IMR-90 (cell line): ENCODE measurements at regions not wholly inside any gene's neighbourhood (a gene's known extent, or its start where the extent isn't known, plus 50 kb on each side); places are given as distances from the start of the nearest gene placed in this dataset.

Experiments used
- ATAC-seq: fragments of 200-7000 bp; cut with Tn5 transposase; 2 replicates; pipeline ENCODE4 v1.9.1; 2020; ENCODE audit warnings: low read depth, mild to moderate bottlenecking, moderate library complexity
- BruUV-seq: library from RNA; stranded (reverse); fragments of 400-500 nt; replicated peaks from 2 replicates; lab custom pipeline; 2021; lab: Mats Ljungman, UMichigan
- CTCF ChIA-PET: fragments of 300-600 bp; formaldehyde crosslinking; extraction: SDS; loops from one replicate; lab custom pipeline; 2021; ENCODE audit warnings: antibody characterized with exemption; lab: Yijun Ruan, JAX
- POLR2A ChIA-PET: fragments of 300-600 bp; sonication (Branson Sonifier 250); formaldehyde crosslinking; loops from one replicate; lab custom pipeline; 2022; ENCODE audit warnings: antibody characterized with exemption; ENCODE audit not compliant: unreplicated experiment; lab: Charles Lee
- DNase-seq: peaks from one replicate; pipeline ENCODE4 v3.0.0; 2013
- H2AFZ ChIP-seq: replicated peaks from 2 replicates; pipeline ENCODE3; 2013; ENCODE audit warnings: low read length, mild to moderate bottlenecking; ENCODE audit not compliant: poor library complexity
- H2AK5ac ChIP-seq: 2 replicates; pipeline ENCODE4 v1.6.1; 2013; ENCODE audit warnings: low read depth, low read length, inconsistent platforms
- H2AK9ac ChIP-seq: replicated peaks from 2 replicates; pipeline ENCODE3; 2013; ENCODE audit warnings: mild to moderate bottlenecking, low read depth, low read length, moderate library complexity; ENCODE audit not compliant: poor library complexity
- H2BK120ac ChIP-seq: 2 replicates; pipeline ENCODE4 v1.6.1; 2013; ENCODE audit warnings: low read depth, low read length, inconsistent platforms
- H2BK15ac ChIP-seq: 3 replicates; pipeline ENCODE4 v1.6.1; 2013; ENCODE audit warnings: low read depth, low read length, inconsistent platforms
- H2BK20ac ChIP-seq: 2 replicates; pipeline ENCODE4 v1.6.1; 2013; ENCODE audit warnings: low read depth, mild to moderate bottlenecking, inconsistent platforms, low read length, moderate library complexity
- H2BK5ac ChIP-seq: 2 replicates; pipeline ENCODE4 v1.6.1; 2013; ENCODE audit warnings: mild to moderate bottlenecking, low read depth, low read length, inconsistent platforms; ENCODE audit not compliant: poor library complexity, severe bottlenecking
- H3K14ac ChIP-seq: replicated peaks from 2 replicates; pipeline ENCODE4 v1.6.1; 2013; ENCODE audit warnings: low read depth, low read length, inconsistent platforms
- H3K18ac ChIP-seq: 2 replicates; pipeline ENCODE4 v1.6.1; 2013; ENCODE audit warnings: low read depth, low read length, control low read depth
- H3K23ac ChIP-seq: 2 replicates; pipeline ENCODE4 v1.6.1; 2013; ENCODE audit warnings: low read depth, low read length, inconsistent platforms
- H3K27ac ChIP-seq: 2 replicates; pipeline ENCODE4 v1.5.1; 2013; ENCODE audit warnings: mild to moderate bottlenecking, control low read depth, low read length; ENCODE audit not compliant: insufficient read depth
- H3K27me3 ChIP-seq: 2 replicates; pipeline ENCODE4 v1.6.1; 2013; ENCODE audit warnings: low read length; ENCODE audit not compliant: control insufficient read depth, insufficient read depth
- H3K36me3 ChIP-seq: 2 replicates; pipeline ENCODE4 v1.6.1; 2013; ENCODE audit warnings: low read length, mixed read lengths; ENCODE audit not compliant: control insufficient read depth, insufficient read depth
- H3K4ac ChIP-seq: 2 replicates; pipeline ENCODE4 v1.6.1; 2013; ENCODE audit warnings: low read depth, low read length, inconsistent platforms
- H3K4me1 ChIP-seq: 2 replicates; pipeline ENCODE4 v1.6.1; 2013; ENCODE audit warnings: low read length, mixed read lengths; ENCODE audit not compliant: control insufficient read depth, insufficient read depth
- H3K4me2 ChIP-seq: 2 replicates; pipeline ENCODE4 v1.6.1; 2013; ENCODE audit warnings: low read depth, mild to moderate bottlenecking, control low read depth, low read length, moderate library complexity
- H3K4me3 ChIP-seq: 2 replicates; pipeline ENCODE4 v1.5.1; 2013; ENCODE audit warnings: low read depth, mild to moderate bottlenecking, control low read depth, low read length, moderate library complexity; ENCODE audit not compliant: insufficient read depth
- H3K56ac ChIP-seq: 2 replicates; pipeline ENCODE4 v1.6.1; 2013; ENCODE audit warnings: low read length, inconsistent platforms; ENCODE audit not compliant: insufficient read depth; ENCODE audit errors: extremely low read depth
- H3K79me1 ChIP-seq, 2 experiments: 2 replicates each; pipeline ENCODE4 v1.6.1; 2013; ENCODE audit warnings: low read length in 2 of 2, inconsistent platforms in 1 of 2, low read depth in 1 of 2
- H3K9ac ChIP-seq: 2 replicates; pipeline ENCODE4 v1.6.1; 2013; ENCODE audit warnings: low read depth, low read length, control low read depth
- H3K9me1 ChIP-seq: 2 replicates; pipeline ENCODE4 v1.6.1; 2013; ENCODE audit warnings: low read length, inconsistent platforms; ENCODE audit not compliant: insufficient read depth
- H3K9me3 ChIP-seq: 2 replicates; pipeline ENCODE4 v1.6.1; 2013; ENCODE audit warnings: low read length; ENCODE audit not compliant: control insufficient read depth, insufficient read depth
- H4K20me1 ChIP-seq: 2 replicates; pipeline ENCODE4 v1.6.1; 2013; ENCODE audit warnings: low read length, inconsistent platforms; ENCODE audit not compliant: insufficient read depth
- H4K5ac ChIP-seq: 2 replicates; pipeline ENCODE4 v1.6.1; 2013; ENCODE audit warnings: mild to moderate bottlenecking, low read depth, low read length, control low read depth
- H4K8ac ChIP-seq, 2 experiments: 2 replicates each; pipeline ENCODE4 v1.6.1; 2013; ENCODE audit warnings: low read depth in 2 of 2, low read length in 2 of 2, control low read depth in 1 of 2, inconsistent platforms in 1 of 2
- H4K91ac ChIP-seq: 2 replicates; pipeline ENCODE4 v1.6.1; 2013; ENCODE audit warnings: low read depth, low read length, inconsistent platforms; ENCODE audit not compliant: insufficient read depth
- BHLHE40 ChIP-seq: fragments of 150-350 bp; IDR thresholded peaks from 2 replicates; pipeline ENCODE4 v1.6.1; 2016; ENCODE audit warnings: mild to moderate bottlenecking, low read depth, low read length
- CEBPB ChIP-seq: IDR thresholded peaks from 2 replicates; pipeline ENCODE4 v1.6.1; 2012; ENCODE audit warnings: low read depth, low read length, improper control_type of control experiment
- CHD1 ChIP-seq: IDR thresholded peaks from 2 replicates; pipeline ENCODE4 v1.6.1; 2012; ENCODE audit warnings: low read depth, low read length, improper control_type of control experiment
- ELK1 ChIP-seq: fragments of 150-350 bp; IDR thresholded peaks from 2 replicates; pipeline ENCODE4 v1.6.1; 2016; ENCODE audit warnings: low read depth, mild to moderate bottlenecking, low read length, moderate library complexity, borderline replicate concordance
- FOS ChIP-seq: fragments of 150-350 bp; IDR thresholded peaks from 2 replicates; pipeline ENCODE4 v1.6.1; 2016; ENCODE audit warnings: low read depth, low read length
- MAFK ChIP-seq: IDR thresholded peaks from 2 replicates; pipeline ENCODE4 v1.6.1; 2012; ENCODE audit warnings: low read depth, low read length, improper control_type of control experiment
- MAZ ChIP-seq: IDR thresholded peaks from 2 replicates; pipeline ENCODE4 v1.6.1; 2012; ENCODE audit warnings: low read depth, mild to moderate bottlenecking, low read length, improper control_type of control experiment, moderate library complexity, borderline replicate concordance
- MXI1 ChIP-seq: IDR thresholded peaks from 2 replicates; pipeline ENCODE4 v1.6.1; 2012; ENCODE audit warnings: low read depth, mild to moderate bottlenecking, low read length, moderate library complexity, borderline replicate concordance
- NFE2L2 ChIP-seq: fragments of 150-350 bp; IDR thresholded peaks from 2 replicates; pipeline ENCODE4 v1.6.1; 2016; ENCODE audit warnings: low read depth, mild to moderate bottlenecking, low read length
- POLR2A ChIP-seq: IDR thresholded peaks from 2 replicates; pipeline ENCODE4 v1.6.1; 2012; ENCODE audit warnings: mild to moderate bottlenecking, low read depth, low read length
- RAD21 ChIP-seq: IDR thresholded peaks from 2 replicates; pipeline ENCODE4 v1.6.1; 2012; ENCODE audit warnings: low read length, improper control_type of control experiment
- RCOR1 ChIP-seq: IDR thresholded peaks from 2 replicates; pipeline ENCODE4 v1.6.1; 2012; ENCODE audit warnings: mild to moderate bottlenecking, low read length, improper control_type of control experiment; ENCODE audit not compliant: insufficient replicate concordance
- RFX5 ChIP-seq: IDR thresholded peaks from 2 replicates; pipeline ENCODE4 v1.8.0; 2012; ENCODE audit warnings: low read depth, mild to moderate bottlenecking, low read length, moderate library complexity
- SMC3 ChIP-seq: fragments of 150-350 bp; IDR thresholded peaks from 2 replicates; pipeline ENCODE4 v1.6.1; 2016; ENCODE audit warnings: low read depth, mild to moderate bottlenecking, antibody characterized with exemption, low read length, moderate library complexity
- USF2 ChIP-seq: fragments of 150-350 bp; IDR thresholded peaks from 2 replicates; pipeline ENCODE4 v1.6.1; 2017; ENCODE audit warnings: mild to moderate bottlenecking, antibody characterized with exemption, low read length, low read depth
- WGBS, 2 experiments: methylation state at CpG; one replicate each; pipeline versions ENCODE4 v1.1.5 to v1.1.7; 2013; ENCODE audit warnings: missing lambda C conversion rate in 2 of 2; ENCODE audit not compliant: insufficient read length in 1 of 2; ENCODE audit errors: extremely low coverage in 2 of 2; 5-methylcytosine and 5-hydroxymethylcytosine counted together
- dilution Hi-C: fragments of 300-500 bp; cut with HindIII; formaldehyde crosslinking; loops from one replicate; pipeline ENCODE4 v1.14.3; 2018; ENCODE audit warnings: low sequenced_read_pairs; ENCODE audit not compliant: unreplicated experiment
- in situ Hi-C: fragments of 300-500 bp; cut with MboI; formaldehyde crosslinking; loops from 3 replicates; pipeline ENCODE4 v1.14.3; 2019; ENCODE audit warnings: low sequenced_read_pairs, inconsistent platforms, mixed read lengths
- intact Hi-C: fragments of 100-400 bp; cut with micrococcal nuclease; formaldehyde crosslinking; loops from 2 replicates; pipeline ENCODE4 v1.10.0; 2022
- TF ChIP-seq, protein P1 (sequence below): conservative IDR thresholded peaks from 2 replicates; pipeline ENCODE4 v1.5.1; 2012; ENCODE audit warnings: mild to moderate bottlenecking, low read depth, low read length, improper control_type of control experiment

DNA sequence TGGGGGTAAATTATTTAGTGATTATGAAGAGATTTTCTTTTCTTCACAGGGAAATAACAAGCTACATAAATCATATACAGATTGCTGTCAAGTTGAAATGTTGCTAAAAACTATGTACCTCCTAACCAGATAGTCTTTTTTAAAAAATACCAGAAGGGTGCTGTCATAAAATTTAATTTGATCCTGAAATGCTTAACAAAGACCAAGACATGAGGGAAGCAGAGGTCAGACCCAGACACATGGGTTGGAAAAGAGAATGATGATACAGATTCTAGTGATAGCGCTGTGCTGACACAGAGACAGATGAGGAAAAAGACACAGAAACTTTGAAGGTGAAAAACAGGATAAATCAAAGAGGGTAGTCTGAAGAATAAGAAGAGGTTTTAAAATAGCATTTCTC is 573.1 kb downstream of the HACE1 start:
- ATAC-seq (no peak), DNase-seq (no peak)
- H4K5ac ChIP-seq = no peak overlapping the region
- H4K20me1 ChIP-seq = no peaks in the 10 kb centered on the region
- H2BK5ac ChIP-seq = no peak overlapping the region
- H2AFZ ChIP-seq = no peak overlapping the region
- no peak overlapping the region for H3K27ac ChIP-seq
- no peak overlapping the region for H3K14ac ChIP-seq
- no peak overlapping the region for H3K9ac ChIP-seq
- no peak for TF ChIP-seq RAD21
- TF ChIP-seq SMC3 = no peak
- TF ChIP-seq RFX5 = no peak
- no peak for TF ChIP-seq NFE2L2
- no peak for TF ChIP-seq CHD1
- no peak for TF ChIP-seq CEBPB
- TF ChIP-seq MXI1 = no peak
- TF ChIP-seq, protein P1, sequence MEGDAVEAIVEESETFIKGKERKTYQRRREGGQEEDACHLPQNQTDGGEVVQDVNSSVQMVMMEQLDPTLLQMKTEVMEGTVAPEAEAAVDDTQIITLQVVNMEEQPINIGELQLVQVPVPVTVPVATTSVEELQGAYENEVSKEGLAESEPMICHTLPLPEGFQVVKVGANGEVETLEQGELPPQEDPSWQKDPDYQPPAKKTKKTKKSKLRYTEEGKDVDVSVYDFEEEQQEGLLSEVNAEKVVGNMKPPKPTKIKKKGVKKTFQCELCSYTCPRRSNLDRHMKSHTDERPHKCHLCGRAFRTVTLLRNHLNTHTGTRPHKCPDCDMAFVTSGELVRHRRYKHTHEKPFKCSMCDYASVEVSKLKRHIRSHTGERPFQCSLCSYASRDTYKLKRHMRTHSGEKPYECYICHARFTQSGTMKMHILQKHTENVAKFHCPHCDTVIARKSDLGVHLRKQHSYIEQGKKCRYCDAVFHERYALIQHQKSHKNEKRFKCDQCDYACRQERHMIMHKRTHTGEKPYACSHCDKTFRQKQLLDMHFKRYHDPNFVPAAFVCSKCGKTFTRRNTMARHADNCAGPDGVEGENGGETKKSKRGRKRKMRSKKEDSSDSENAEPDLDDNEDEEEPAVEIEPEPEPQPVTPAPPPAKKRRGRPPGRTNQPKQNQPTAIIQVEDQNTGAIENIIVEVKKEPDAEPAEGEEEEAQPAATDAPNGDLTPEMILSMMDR = no peak
- TF ChIP-seq MAFK = no peak
- no peak for TF ChIP-seq ELK1
- TF ChIP-seq BHLHE40 = no peak
- TF ChIP-seq RCOR1 = no peak
- no peak for TF ChIP-seq FOS
- TF ChIP-seq USF2 = no peak
- TF ChIP-seq POLR2A = no peak
- TF ChIP-seq MAZ = no peak
- no TSS peak for BruUV-seq
- in situ Hi-C loops (no loop called here), intact Hi-C loops (no loop called here), dilution Hi-C loops (no loop called here)
- 50% methylated on average over 1 of the region's 1 CpG; no CpG with 5 or more reads in 1 of the 2 experiments for WGBS, 2 experiments
- no peak overlapping the region for H3K4me3 ChIP-seq
- H4K8ac ChIP-seq = no peak overlapping the region
- H3K36me3 ChIP-seq = no peaks in the 10 kb centered on the region
- no peaks in the 10 kb centered on the region for H3K4me1 ChIP-seq
- H2AK5ac ChIP-seq = no peak overlapping the region
- H2AK9ac ChIP-seq = no peak overlapping the region
- no peak overlapping the region for H2BK120ac ChIP-seq
- H3K56ac ChIP-seq = no peak overlapping the region
- no peaks in the 10 kb centered on the region for H3K9me3 ChIP-seq
- no peaks in the 10 kb centered on the region for H3K27me3 ChIP-seq
- no peak overlapping the region for H3K4ac ChIP-seq
- H3K79me1 ChIP-seq = no peaks in the 10 kb centered on the region
- H3K18ac ChIP-seq = no peak overlapping the region
- H4K91ac ChIP-seq = no peak overlapping the region
- ChIA-PET POLR2A (no interaction called here), CTCF (no interaction called here)
- H2BK20ac ChIP-seq = no peak overlapping the region
- no peaks in the 10 kb centered on the region for H3K9me1 ChIP-seq
- H2BK15ac ChIP-seq = no peak overlapping the region
- H3K23ac ChIP-seq = no peak overlapping the region
- H3K4me2 ChIP-seq = no peak overlapping the region
